Hematopoietic multipotent progenitor cell treated with erythropoietin and hydrocortisone succinate and interleukin-3 and kit ligand, for 8 days (in vitro differentiated cells): ENCODE measurements at regions not wholly inside any gene's neighbourhood (a gene's known extent, or its start where the extent isn't known, plus 50 kb on each side); places are given as distances from the start of the nearest gene placed in this dataset.
A peak's percentile ranks its signal among the peaks of the same experiment; 100 is the strongest.

Experiments used
- DNase-seq: peaks from one replicate; pipeline ENCODE4 v3.0.0-alpha.2; 2015

- DNase-seq = no peak
Measured at GRCh38 chr11:23494981-23495380, 634.7 kb upstream of the CCDC179 start.

DNA sequence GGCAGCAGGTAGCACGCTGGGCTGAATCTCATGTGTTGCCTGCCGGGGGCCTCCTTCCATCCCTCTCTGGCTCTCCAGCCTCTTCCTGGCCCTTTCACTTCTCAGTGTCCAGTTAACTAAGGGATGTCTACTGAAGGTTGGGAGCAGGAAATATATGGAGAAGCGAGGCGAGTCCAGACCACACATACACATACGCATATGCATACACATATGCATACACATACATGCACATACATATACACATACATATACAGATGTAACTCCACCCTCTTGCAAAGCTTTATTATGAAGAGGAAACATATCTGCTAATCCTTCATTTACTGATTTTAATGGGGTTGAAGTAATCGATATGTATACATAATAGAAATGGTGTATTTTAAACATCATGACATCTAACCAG, 636.1 kb upstream of the CCDC179 start:
- DNase-seq = no peak

DNA sequence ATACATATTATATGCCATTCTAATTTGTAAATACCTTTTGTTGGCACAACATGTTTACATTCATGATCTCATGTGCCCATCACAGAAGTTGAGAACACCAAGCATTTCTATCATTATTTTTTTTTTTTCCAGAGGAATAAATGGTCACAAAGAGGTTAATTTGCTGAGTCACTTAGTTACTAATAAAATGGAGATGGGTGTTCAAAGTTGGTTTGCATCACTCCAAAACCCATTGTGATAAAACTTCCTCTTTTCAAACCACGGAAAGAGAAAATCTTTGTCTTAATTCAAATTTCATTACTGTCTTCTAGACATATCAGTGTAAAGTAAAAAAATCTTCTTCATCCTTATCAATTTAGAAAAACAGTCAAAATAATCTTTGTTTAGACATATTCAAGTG, 636.8 kb upstream of the CCDC179 start:
- no peak for DNase-seq

GRCh38 chr11:23502389-23502788, 642.1 kb upstream of the CCDC179 start:
- no peak for DNase-seq

DNA sequence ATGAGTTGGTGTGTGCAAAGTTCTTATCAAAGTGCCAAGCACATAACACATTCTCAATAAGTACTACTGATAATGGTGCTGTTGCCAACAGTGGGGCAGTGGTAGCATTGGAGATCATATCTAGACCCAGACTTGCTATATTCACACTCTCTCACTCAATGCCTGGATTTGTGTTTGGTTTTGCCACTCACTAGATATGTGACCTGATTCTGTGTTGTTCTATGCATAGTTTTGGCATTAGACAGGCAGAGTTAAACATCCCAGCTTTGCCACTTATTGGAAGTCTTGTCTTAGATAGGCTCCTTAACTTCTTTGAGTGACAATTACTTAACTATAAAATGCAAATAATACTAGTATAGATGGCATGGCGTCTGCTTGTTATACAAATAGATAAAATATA, 642.6 kb upstream of the CCDC179 start:
- no peak for DNase-seq

- DNase-seq = no peak
Measured at GRCh38 chr11:23509023-23509422, 648.7 kb upstream of the CCDC179 start.

DNA sequence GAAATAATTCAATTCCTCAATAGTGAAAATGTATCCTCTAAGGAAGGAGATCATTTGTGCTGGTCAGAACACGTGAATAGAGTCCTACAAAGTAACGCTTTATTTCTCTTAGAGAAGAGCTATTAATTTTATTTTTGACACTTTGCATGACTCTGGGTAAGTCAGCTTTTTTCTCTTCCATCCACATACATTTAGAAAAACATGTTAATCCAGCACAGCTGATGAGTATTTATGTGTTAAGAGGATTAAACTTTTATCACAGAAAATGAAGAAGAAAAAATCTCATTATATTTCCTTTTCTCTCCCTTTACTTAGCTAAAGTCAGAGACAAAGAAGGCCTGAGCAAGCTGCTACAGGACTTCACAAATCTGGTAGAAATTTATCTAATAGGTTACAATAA, 649.5 kb upstream of the CCDC179 start:
- DNase-seq = no peak

DNA sequence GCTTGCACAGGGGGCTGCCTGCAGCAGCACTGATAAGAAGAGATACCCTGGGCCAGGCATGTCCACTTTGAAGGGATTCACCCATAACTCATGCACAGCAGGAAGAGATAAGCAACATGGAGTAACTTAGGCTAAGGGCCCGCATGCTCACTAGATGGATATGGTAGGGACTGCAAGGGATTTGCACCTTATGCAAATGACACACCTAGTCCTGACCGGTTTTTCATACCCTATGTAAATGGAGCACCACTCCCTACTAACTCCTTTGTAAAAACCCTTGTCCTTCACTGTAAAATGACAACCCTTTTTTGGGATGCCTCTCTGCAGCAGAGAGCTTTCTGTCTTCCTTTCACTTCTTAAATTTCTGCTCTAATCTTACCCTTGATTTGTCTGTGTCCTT, 658.9 kb upstream of the CCDC179 start:
- DNase-seq = no peak

GRCh38 chr11:23520226-23520960, 660.1 kb upstream of the CCDC179 start:
- DNase-seq = no peak

DNA sequence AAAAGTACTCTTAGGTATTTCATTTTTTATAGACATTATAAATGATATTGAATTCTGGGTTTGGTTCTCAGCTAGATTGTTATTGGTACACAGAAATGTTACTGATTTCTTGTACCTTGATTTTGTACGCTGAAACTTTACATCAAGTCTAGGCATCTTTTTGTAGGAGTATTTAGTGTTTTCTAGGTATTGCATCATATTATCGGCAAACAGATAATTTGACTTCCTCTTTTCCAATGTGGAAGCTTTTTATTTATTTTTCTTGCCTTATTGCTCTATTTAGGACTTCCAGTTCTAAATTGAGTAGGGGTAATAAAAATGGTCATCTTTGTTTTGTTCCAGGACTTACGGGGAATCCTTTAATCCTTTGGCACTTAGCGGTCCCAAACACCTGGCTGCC, 676.6 kb upstream of the CCDC179 start:
- no peak for DNase-seq

- no peak for DNase-seq
Measured at GRCh38 chr11:23539556-23539955, 679.3 kb upstream of the CCDC179 start.

DNA sequence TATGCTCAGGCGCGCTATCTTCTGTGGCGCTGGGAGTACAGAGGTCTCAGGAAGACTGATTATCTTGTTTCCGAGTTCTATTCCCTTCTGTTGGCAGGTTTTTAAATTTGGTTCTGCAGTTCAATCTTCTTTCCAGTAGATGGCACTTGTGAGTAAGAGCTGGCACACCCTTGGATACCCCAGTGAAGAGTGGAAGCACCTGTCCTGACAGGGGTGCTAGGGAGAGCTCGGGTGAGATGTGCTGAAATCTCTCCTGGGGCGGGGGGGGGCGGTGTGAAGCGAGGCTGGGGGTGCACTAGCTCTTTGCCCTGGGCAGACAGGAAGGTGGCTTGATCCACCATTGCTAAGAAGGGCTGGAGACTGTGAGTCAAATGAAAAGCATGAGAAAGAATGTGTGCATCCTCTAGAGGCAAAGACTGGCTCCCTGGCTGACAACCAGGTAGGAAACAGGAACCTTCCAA, 679.9 kb upstream of the CCDC179 start:
- DNase-seq = peak; percentile 62

DNA sequence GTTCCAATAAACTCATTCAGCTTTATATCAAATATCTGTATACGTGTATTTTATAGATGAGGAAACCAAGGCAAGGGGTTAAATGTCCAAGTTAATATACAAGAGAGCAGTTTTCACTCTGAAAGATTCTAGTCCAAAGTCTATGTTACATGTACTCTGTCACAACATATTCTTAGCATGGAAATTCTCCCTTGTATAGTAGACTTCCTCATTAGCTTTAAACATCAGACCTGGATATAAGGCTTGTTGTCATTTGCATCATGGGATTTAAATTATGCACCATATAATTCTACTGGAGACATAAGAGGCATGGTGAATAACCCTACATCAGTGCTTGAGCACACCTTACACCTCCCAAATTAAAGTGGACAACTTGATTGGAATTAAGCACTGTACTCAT, 681.9 kb upstream of the CCDC179 start:
- DNase-seq = no peak

DNA sequence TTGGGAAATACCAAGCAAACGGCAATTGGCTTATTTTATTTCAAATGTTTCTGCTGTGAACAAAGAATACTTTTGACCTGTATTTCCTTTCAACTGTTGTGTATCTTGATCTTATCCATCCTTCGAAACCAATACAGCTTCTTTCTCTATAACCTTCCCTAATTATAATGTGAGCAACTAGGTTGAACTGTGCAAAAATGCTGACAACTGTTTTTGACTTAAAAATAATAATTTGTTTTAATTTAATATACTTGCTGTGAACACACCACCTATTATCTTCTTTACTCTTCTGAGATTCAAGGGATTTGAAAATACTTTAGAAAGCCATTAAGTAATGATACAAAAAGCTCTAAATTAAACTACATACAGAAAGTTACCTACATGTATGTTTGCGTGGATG, 682.5 kb upstream of the CCDC179 start:
- DNase-seq = no peak

DNA sequence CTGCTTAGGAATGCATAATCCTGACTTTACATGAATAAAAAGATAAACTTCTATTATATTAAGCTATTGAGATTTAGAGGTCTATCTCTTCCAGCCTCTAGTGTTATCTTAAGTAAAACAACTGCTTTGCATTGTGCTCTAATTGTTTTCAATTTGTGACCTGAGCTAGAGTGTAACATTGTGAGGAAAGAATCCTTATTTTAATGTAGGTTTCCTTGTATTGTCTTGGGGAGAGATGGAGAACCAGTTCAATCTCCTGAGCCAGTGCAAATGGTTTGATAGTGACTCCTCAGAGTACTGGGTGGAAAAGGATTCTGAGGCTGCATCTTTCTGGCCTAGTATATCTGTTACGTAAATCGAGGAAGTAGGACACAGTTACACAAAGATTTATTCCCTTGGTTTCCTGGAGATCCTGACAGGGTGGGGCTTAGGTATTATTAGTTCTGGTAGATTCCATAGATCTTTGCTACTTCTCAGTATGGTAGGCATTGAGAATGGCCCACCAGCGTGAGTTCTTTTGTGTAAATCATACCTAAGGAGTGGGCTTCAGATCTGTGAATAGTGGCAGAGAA, 683.5 kb upstream of the CCDC179 start:
- no peak for DNase-seq

DNA sequence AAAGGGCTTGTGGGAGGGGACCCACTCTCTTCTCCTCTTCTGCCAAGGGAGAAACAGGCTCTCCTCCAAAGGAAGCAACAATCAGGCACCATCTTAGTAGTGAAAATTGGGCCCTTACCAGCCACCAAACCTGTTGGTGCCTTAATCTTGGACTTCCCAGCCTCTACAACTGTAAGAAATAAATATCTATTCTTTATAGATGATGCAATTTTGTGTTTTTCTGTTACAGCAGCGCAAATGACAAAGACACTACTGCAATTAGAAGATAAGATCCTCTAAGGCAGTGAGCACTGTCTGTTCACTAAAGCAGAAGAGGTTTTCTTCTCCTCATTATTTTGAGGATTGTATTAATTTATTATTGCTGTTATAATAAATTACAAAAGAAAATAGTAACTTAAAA, 691.4 kb upstream of the CCDC179 start:
- peak; percentile 50 for DNase-seq

- DNase-seq = no peak
Measured at GRCh38 chr11:23554002-23554401, 693.7 kb upstream of the CCDC179 start.

- no peak for DNase-seq
Measured at GRCh38 chr11:23555085-23555484, 694.8 kb upstream of the CCDC179 start.

- no peak for DNase-seq
Measured at GRCh38 chr11:23556163-23556750, 696.0 kb upstream of the CCDC179 start.

GRCh38 chr11:23563591-23563990, 703.3 kb upstream of the CCDC179 start:
- DNase-seq = no peak

DNA sequence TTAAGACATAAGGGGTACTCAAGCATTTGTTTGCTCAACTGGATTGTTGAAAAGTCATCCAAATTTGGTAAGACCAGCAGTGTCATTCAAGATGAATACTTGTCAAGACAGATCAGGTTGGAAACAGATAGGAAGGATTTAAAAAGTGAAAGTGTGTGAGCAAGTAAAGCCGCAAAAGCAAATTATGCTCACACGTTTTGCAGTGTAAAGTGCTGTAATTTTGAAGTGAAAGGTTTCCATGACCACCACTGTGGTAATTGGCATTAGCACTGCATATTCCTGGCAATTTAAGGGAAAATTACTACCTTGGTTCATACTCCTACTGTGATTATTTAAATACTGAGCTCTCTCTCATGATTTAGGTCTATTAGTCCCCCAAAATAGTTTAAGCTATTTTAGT, 704.1 kb upstream of the CCDC179 start:
- DNase-seq = no peak

DNA sequence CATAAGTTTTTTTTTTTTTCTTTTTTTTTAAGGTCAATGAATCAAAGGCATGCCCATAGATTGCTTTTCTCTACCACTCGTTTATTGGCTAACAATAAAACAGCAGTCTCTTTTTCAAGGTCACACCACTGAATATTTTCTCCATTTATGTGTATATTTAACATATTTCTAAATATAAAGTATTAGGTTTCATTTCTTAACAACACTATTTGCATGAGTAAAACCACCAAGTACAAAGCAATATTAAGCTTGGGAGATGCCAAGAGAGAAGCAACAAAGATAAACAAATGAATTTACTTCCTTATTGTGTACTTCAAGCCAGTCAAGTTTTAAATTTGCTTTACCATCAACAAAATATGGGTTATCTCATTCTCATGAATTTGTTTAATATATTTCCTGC, 708.9 kb upstream of the CCDC179 start:
- DNase-seq = no peak

GRCh38 chr11:23569547-23569946, 709.3 kb upstream of the CCDC179 start:
- DNase-seq = no peak

DNA sequence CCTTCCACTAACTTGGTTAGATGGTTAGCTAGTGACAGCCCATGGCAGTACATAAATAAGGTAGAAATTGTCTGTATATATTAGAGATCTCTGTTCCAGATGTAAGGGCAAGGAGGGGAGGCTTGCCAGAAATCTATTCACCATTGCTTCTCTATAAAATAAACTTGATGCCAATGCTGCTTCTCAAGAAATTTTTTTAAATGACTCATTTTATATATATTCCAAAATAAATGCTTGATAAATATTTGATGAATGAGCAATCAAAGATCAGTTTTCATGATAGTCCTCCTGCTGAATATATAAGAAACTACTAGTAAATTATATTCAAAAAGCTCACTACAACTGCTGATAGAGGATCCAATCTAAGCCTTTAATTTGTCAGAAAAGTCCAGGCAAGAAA, 710.6 kb upstream of the CCDC179 start:
- DNase-seq = no peak

- DNase-seq = no peak
Measured at GRCh38 chr11:23573429-23573828, 713.2 kb upstream of the CCDC179 start.
